HepG2 (cell line): ENCODE measurements at regions not wholly inside any gene's neighbourhood (a gene's known extent, or its start where the extent isn't known, plus 50 kb on each side); places are given as distances from the start of the nearest gene placed in this dataset.

Experiments
- BCL6 ChIP-seq: IDR thresholded peaks from 2 replicates; pipeline ENCODE4 v1.6.1; 2016; ENCODE audit warnings: missing genetic modification reagents, missing compliant biosample characterization
- CBX5 ChIP-seq: sonication (generic); formaldehyde crosslinking; IDR thresholded peaks from 2 replicates; pipeline ENCODE4 v1.4.0; 2020; ENCODE audit warnings: missing genetic modification reagents, borderline replicate concordance
- FOXA1 ChIP-seq, 2 experiments: fragments of 450-650 bp in 1 of 2; sonication (generic) in 1 of 2; formaldehyde crosslinking in 1 of 2; IDR thresholded peaks; 2 replicates each; pipeline versions ENCODE4 v1.4.0 to v1.6.1; 2016 to 2020; ENCODE audit warnings: missing genetic modification reagents in 1 of 2
- GATAD2A ChIP-seq: IDR thresholded peaks from 2 replicates; pipeline ENCODE4 v1.6.1; 2016
- NPAS2 ChIP-seq: sonication (generic); formaldehyde crosslinking; IDR thresholded peaks from 2 replicates; pipeline ENCODE4 v1.8.0; 2022; ENCODE audit warnings: mild to moderate bottlenecking, missing genetic modification reagents, borderline replicate concordance
- RAD51 ChIP-seq: fragments of 450-650 bp; IDR thresholded peaks from 2 replicates; pipeline ENCODE4 v1.6.1; 2016; ENCODE audit warnings: borderline replicate concordance
- SUZ12 ChIP-seq: fragments of 150-350 bp; IDR thresholded peaks from 2 replicates; pipeline ENCODE4 v1.6.1; 2014; ENCODE audit warnings: low read depth, low read length
- TARDBP ChIP-seq: sonication (generic); formaldehyde crosslinking; IDR thresholded peaks from 2 replicates; pipeline ENCODE4 v1.8.0; 2022; ENCODE audit warnings: mild to moderate bottlenecking, missing genetic modification reagents
- TSC22D2 ChIP-seq: sonication (generic); formaldehyde crosslinking; IDR thresholded peaks from 2 replicates; pipeline ENCODE4 v1.5.1; 2020; ENCODE audit warnings: missing genetic modification reagents, mild to moderate bottlenecking, borderline replicate concordance
- ZNF235 ChIP-seq: sonication (generic); formaldehyde crosslinking; IDR thresholded peaks from 2 replicates; pipeline ENCODE4 v1.8.1; 2023; ENCODE audit warnings: mild to moderate bottlenecking, missing genetic modification reagents, borderline replicate concordance
- ZNF256 ChIP-seq: sonication (generic); formaldehyde crosslinking; conservative IDR thresholded peaks from 2 replicates; pipeline ENCODE4 v1.4.0; 2020; ENCODE audit warnings: missing genetic modification reagents
- ZNF598 ChIP-seq: sonication (generic); formaldehyde crosslinking; IDR thresholded peaks from 2 replicates; pipeline ENCODE4 v1.5.1; 2020; ENCODE audit warnings: mild to moderate bottlenecking, missing genetic modification reagents, borderline replicate concordance
- TF ChIP-seq, protein P1 (sequence below): sonication (generic); formaldehyde crosslinking; IDR thresholded peaks from 2 replicates; pipeline ENCODE4 v1.4.0; 2020; ENCODE audit warnings: missing genetic modification reagents
- TF ChIP-seq, protein P2 (sequence below): sonication (generic); formaldehyde crosslinking; IDR thresholded peaks from 2 replicates; pipeline ENCODE4 v1.4.0; 2020; ENCODE audit warnings: missing genetic modification reagents, mild to moderate bottlenecking, borderline replicate concordance
- TF ChIP-seq, protein P3 (sequence below): sonication (generic); formaldehyde crosslinking; IDR thresholded peaks from 2 replicates; pipeline ENCODE4 v1.4.0; 2020; ENCODE audit warnings: missing genetic modification reagents, borderline replicate concordance
- TF ChIP-seq, protein P4 (sequence below): sonication (generic); formaldehyde crosslinking; IDR thresholded peaks from 2 replicates; pipeline ENCODE4 v1.5.0; 2020; ENCODE audit warnings: missing genetic modification reagents
- TF ChIP-seq, protein P5 (sequence below): sonication (generic); formaldehyde crosslinking; IDR thresholded peaks from 2 replicates; pipeline ENCODE4 v1.4.0; 2020; ENCODE audit warnings: low read depth, missing genetic modification reagents

DNA sequence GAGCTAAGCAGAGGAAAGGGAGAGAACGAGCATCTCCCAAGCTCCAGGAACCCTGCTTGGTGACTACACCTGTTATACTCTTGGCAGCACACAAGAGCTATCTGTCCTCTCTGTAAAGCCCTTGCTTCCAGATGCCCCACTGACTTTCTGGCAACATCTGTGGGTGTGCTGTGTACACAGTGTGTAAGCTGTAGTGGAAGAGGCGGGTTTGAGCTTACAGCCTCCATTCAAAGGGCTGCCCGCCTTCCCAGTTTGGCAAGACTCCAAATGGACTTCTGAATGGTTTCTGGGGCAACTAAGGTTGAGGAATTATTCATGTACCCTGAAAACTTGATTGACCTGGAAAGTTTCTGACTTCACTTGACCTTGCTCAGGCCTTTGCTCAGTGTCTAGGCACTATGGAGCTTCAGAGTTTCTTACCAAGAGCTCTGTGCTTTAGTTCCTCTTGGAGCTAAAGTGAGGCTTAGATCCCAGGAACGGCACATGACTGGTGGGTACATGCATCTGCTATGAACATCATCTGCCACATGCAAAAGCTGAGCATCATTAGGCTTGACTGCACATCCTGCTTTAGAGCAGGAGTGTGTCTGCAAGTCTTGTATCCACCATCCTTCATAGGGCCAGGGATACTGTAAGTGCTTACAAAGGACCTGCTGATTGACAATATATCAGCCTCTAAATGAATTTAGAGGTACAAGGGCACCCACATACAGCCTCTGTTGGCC is 290.9 kb upstream of the SIX2 start (continued):
- TF ChIP-seq, protein P1, sequence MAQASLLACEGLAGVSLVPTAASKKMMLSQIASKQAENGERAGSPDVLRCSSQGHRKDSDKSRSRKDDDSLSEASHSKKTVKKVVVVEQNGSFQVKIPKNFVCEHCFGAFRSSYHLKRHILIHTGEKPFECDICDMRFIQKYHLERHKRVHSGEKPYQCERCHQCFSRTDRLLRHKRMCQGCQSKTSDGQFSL (CRISPR knock-in tag): no peak
- TF ChIP-seq, protein P2, sequence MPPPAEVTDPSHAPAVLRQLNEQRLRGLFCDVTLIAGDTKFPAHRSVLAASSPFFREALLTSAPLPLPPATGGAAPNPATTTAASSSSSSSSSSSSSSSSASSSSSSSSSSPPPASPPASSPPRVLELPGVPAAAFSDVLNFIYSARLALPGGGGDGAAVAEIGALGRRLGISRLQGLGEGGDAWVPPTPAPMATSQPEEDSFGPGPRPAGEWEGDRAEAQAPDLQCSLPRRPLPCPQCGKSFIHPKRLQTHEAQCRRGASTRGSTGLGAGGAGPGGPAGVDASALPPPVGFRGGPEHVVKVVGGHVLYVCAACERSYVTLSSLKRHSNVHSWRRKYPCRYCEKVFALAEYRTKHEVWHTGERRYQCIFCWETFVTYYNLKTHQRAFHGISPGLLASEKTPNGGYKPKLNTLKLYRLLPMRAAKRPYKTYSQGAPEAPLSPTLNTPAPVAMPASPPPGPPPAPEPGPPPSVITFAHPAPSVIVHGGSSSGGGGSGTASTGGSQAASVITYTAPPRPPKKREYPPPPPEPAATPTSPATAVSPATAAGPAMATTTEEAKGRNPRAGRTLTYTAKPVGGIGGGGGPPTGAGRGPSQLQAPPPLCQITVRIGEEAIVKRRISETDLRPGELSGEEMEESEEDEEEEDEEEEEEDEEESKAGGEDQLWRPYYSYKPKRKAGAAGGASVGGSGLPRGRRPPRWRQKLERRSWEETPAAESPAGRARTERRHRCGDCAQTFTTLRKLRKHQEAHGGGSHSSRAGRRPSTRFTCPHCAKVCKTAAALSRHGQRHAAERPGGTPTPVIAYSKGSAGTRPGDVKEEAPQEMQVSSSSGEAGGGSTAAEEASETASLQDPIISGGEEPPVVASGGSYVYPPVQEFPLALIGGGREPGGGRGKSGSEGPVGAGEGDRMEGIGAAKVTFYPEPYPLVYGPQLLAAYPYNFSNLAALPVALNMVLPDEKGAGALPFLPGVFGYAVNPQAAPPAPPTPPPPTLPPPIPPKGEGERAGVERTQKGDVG (CRISPR knock-in tag): no peak
- no peak for TF ChIP-seq ZNF235
- TF ChIP-seq ZNF256 (CRISPR knock-in tag): no peak
- TF ChIP-seq, protein P3, sequence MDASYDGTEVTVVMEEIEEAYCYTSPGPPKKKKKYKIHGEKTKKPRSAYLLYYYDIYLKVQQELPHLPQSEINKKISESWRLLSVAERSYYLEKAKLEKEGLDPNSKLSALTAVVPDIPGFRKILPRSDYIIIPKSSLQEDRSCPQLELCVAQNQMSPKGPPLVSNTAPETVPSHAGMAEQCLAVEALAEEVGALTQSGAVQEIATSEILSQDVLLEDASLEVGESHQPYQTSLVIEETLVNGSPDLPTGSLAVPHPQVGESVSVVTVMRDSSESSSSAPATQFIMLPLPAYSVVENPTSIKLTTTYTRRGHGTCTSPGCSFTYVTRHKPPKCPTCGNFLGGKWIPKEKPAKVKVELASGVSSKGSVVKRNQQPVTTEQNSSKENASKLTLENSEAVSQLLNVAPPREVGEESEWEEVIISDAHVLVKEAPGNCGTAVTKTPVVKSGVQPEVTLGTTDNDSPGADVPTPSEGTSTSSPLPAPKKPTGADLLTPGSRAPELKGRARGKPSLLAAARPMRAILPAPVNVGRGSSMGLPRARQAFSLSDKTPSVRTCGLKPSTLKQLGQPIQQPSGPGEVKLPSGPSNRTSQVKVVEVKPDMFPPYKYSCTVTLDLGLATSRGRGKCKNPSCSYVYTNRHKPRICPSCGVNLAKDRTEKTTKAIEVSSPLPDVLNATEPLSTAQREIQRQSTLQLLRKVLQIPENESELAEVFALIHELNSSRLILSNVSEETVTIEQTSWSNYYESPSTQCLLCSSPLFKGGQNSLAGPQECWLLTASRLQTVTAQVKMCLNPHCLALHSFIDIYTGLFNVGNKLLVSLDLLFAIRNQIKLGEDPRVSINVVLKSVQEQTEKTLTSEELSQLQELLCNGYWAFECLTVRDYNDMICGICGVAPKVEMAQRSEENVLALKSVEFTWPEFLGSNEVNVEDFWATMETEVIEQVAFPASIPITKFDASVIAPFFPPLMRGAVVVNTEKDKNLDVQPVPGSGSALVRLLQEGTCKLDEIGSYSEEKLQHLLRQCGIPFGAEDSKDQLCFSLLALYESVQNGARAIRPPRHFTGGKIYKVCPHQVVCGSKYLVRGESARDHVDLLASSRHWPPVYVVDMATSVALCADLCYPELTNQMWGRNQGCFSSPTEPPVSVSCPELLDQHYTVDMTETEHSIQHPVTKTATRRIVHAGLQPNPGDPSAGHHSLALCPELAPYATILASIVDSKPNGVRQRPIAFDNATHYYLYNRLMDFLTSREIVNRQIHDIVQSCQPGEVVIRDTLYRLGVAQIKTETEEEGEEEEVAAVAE: no peak
- TF ChIP-seq TSC22D2: no peak
- TF ChIP-seq, protein P4, sequence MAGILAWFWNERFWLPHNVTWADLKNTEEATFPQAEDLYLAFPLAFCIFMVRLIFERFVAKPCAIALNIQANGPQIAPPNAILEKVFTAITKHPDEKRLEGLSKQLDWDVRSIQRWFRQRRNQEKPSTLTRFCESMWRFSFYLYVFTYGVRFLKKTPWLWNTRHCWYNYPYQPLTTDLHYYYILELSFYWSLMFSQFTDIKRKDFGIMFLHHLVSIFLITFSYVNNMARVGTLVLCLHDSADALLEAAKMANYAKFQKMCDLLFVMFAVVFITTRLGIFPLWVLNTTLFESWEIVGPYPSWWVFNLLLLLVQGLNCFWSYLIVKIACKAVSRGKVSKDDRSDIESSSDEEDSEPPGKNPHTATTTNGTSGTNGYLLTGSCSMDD (CRISPR knock-in tag): no peak
- no peak for TF ChIP-seq RAD51
- TF ChIP-seq ZNF598: no peak
- no peak for TF ChIP-seq TARDBP
- TF ChIP-seq SUZ12: no peak
- 0 out of 2 replicates have a peak, but pooled peaks have one; percentile 39 for TF ChIP-seq CBX5
- no peak for TF ChIP-seq FOXA1 (IDR thresholded peaks at IDR 0.05)
- TF ChIP-seq FOXA1 (CRISPR knock-in tag; IDR thresholded peaks at IDR 0.05): peak; percentile 93
- no peak for TF ChIP-seq NPAS2 (CRISPR knock-in tag)
- TF ChIP-seq GATAD2A (CRISPR knock-in tag): peak; percentile 74
- TF ChIP-seq, protein P5, sequence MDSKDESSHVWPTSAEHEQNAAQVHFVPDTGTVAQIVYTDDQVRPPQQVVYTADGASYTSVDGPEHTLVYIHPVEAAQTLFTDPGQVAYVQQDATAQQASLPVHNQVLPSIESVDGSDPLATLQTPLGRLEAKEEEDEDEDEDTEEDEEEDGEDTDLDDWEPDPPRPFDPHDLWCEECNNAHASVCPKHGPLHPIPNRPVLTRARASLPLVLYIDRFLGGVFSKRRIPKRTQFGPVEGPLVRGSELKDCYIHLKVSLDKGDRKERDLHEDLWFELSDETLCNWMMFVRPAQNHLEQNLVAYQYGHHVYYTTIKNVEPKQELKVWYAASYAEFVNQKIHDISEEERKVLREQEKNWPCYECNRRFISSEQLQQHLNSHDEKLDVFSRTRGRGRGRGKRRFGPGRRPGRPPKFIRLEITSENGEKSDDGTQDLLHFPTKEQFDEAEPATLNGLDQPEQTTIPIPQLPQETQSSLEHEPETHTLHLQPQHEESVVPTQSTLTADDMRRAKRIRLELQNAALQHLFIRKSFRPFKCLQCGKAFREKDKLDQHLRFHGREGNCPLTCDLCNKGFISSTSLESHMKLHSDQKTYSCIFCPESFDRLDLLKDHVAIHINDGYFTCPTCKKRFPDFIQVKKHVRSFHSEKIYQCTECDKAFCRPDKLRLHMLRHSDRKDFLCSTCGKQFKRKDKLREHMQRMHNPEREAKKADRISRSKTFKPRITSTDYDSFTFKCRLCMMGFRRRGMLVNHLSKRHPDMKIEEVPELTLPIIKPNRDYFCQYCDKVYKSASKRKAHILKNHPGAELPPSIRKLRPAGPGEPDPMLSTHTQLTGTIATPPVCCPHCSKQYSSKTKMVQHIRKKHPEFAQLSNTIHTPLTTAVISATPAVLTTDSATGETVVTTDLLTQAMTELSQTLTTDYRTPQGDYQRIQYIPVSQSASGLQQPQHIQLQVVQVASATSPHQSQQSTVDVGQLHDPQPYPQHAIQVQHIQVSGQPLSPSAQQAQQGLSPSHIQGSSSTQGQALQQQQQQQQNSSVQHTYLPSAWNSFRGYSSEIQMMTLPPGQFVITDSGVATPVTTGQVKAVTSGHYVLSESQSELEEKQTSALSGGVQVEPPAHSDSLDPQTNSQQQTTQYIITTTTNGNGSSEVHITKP (CRISPR knock-in tag): no peak
- peak; percentile 60 for TF ChIP-seq BCL6
